ENCODE measurements at regions not wholly inside any gene's neighbourhood (a gene's known extent, or its start where the extent isn't known, plus 50 kb on each side); places are given as distances from the start of the nearest gene placed in this dataset.

GRCh38 chr4:183828839-183829238, 76.3 kb upstream of the STOX2 start:
- 87 to 90% methylated on average over 3 of the region's 3 CpGs for WGBS, 2 donors
- peaks cover 0 to 57% (median 34%) of the 10 kb centered on the region in 9 donors for H3K4me1 ChIP-seq
- no peak overlapping the region for H3K4me3 ChIP-seq
- no peaks in the 10 kb centered on the region for H3K9me3 ChIP-seq
- ATAC-seq (no peak), DNase-seq (no peak)
- H3K27ac ChIP-seq, result no peak overlapping the region
- no peak for TF ChIP-seq CTCF (IDR thresholded peaks at IDR 0.05)
- H3K27me3 ChIP-seq, result no peaks in the 10 kb centered on the region
- intact Hi-C loops (cut with DNase I), result loop anchor here in 1 of 10 donors (5.0 kb wide), 1 partner anchor 67 kb away; no protein-coding TSS in a partner anchor
- H3K36me3 ChIP-seq, result no peaks in the 10 kb centered on the region

- 33 to 35% methylated on average over 2 of the region's 2 CpGs for WGBS, 2 donors
- Histone ChIP-seq H3K9me3 (no peaks in the 10 kb centered on the region), H3K4me3 (no peak overlapping the region), H3K27ac (peak overlapping the region in 9 of 10 donors; percentile 16 to 72 (median 38)), H3K27me3 (no peaks in the 10 kb centered on the region), H3K4me1 (peaks cover 0 to 57% (median 34%) of the 10 kb centered on the region in 9 donors), H3K36me3 (no peaks in the 10 kb centered on the region)
- ATAC-seq, result peak in 7 of 8 donors; percentile 11 to 47 (median 21)
- no peak for DNase-seq
- no peak for TF ChIP-seq CTCF (IDR thresholded peaks at IDR 0.05)
- intact Hi-C loops (cut with DNase I), result no loop called here
These were observed 74.6 kb upstream of the STOX2 start for GRCh38 chr4:183830438-183830985.

- intact Hi-C loops (cut with DNase I), result no loop called here
- ATAC-seq, result peak; percentile 60 to 82 (median 74)
- Histone ChIP-seq H3K4me3 (no peak overlapping the region), H3K27me3 (no peaks in the 10 kb centered on the region), H3K27ac (peak overlapping the region in 9 of 10 donors; percentile 16 to 72 (median 38)), H3K9me3 (no peaks in the 10 kb centered on the region), H3K4me1 (peaks cover 0 to 59% (median 34%) of the 10 kb centered on the region in 9 donors), H3K36me3 (no peaks in the 10 kb centered on the region)
- no peak for TF ChIP-seq CTCF (IDR thresholded peaks at IDR 0.05)
- 44 to 57% methylated on average over 9 of the region's 9 CpGs for WGBS, 2 donors
- DNase-seq, result peak; percentile 29 to 52
These were observed 74.1 kb upstream of the STOX2 start for GRCh38 chr4:183831026-183831446.

GRCh38 chr4:183831683-183832082, 73.4 kb upstream of the STOX2 start:
- H3K27ac ChIP-seq, result peak overlapping the region in 7 of 10 donors; percentile 7 to 72 (median 45)
- H3K4me1 ChIP-seq, result peaks cover 0 to 53% (median 34%) of the 10 kb centered on the region in 9 donors
- no peaks in the 10 kb centered on the region for H3K27me3 ChIP-seq
- DNase-seq (no peak), ATAC-seq (peak in 2 of 8 donors; percentile 14 to 24)
- no peaks in the 10 kb centered on the region for H3K36me3 ChIP-seq
- TF ChIP-seq CTCF (IDR thresholded peaks at IDR 0.05), result no peak
- intact Hi-C loops (cut with DNase I), result no loop called here
- WGBS, 2 donors, result 50 to 65% methylated on average over 5 of the region's 5 CpGs
- H3K4me3 ChIP-seq, result no peak overlapping the region
- no peaks in the 10 kb centered on the region for H3K9me3 ChIP-seq

Measured in heart right ventricle (tissue), 16 donors.